Adrenal gland (tissue), 5 donors: ENCODE measurements at regions not wholly inside any gene's neighbourhood (a gene's known extent, or its start where the extent isn't known, plus 50 kb on each side); places are given as distances from the start of the nearest gene placed in this dataset.

ENCODE experiments used
- CTCF ChIP-seq, 6 experiments: fragments of 450-650 bp in 4 of 6; fragments of 200-600 bp in 2 of 6; sonication (generic) in 1 of 6; IDR thresholded peaks; 1 replicate in 5 of 6; 2 replicates in 1 of 6; pipeline versions ENCODE4 v1.5.1 to v1.8.0; 2016 to 2021; ENCODE audit warnings: antibody characterized with exemption in 6 of 6, mild to moderate bottlenecking in 2 of 6, moderate library complexity in 1 of 6
- POLR2A ChIP-seq, 2 donors: fragments of 450-650 bp; IDR thresholded peaks; one replicate each; pipeline ENCODE4 v1.6.1; 2017; ENCODE audit warnings: antibody characterized with exemption in 2 of 2, mild to moderate bottlenecking in 2 of 2, moderate library complexity in 1 of 2
- donor health status: DM: no; HTN: no; CAD: no.

- TF ChIP-seq CTCF (IDR thresholded peaks at IDR 0.05) = no peak
- no peak for TF ChIP-seq POLR2A (IDR thresholded peaks at IDR 0.05)
These were observed 333.3 kb upstream of the SEMA3D start for GRCh38 chr7:85520175-85520574.
